ENCODE measurements at regions not wholly inside any gene's neighbourhood (a gene's known extent, or its start where the extent isn't known, plus 50 kb on each side); places are given as distances from the start of the nearest gene placed in this dataset.
"Not testable (repeated sequence)": the region's sequence is repeated elsewhere in the genome, so short reads cannot be mapped to it uniquely, and the experiment has no call there.

GRCh38 chrX:124426288-124427169, 80.2 kb downstream of the SH2D1A start:
- DNase-seq (ENCODE audit: extremely low spot score, insufficient read length, low read depth) = no peak
- FAIRE-seq = no peak

- no peak for FAIRE-seq
- DNase-seq (ENCODE audit: extremely low spot score, insufficient read length, low read depth) = no peak
Observed at GRCh38 chrX:124433186-124433585, 86.8 kb downstream of the SH2D1A start.

- DNase-seq (ENCODE audit: extremely low spot score, insufficient read length, low read depth) (no peak), FAIRE-seq (peak; percentile 46)
Observed at GRCh38 chrX:124435616-124436015, 89.3 kb downstream of the SH2D1A start.

- FAIRE-seq = no peak
Observed at GRCh38 chrX:124440695-124441094, 94.3 kb downstream of the SH2D1A start.

GRCh38 chrX:124441971-124442590, 95.7 kb downstream of the SH2D1A start:
- FAIRE-seq (peak; percentile 15), DNase-seq (ENCODE audit: extremely low spot score, insufficient read length, low read depth) (no peak)

More at GRCh38 chrX:124440695-124441094, 94.3 kb downstream of the SH2D1A start:
- DNase-seq (ENCODE audit: extremely low spot score, insufficient read length, low read depth) = no peak

GRCh38 chrX:124455966-124456365, 109.6 kb downstream of the SH2D1A start:
- DNase-seq (ENCODE audit: extremely low spot score, insufficient read length, low read depth) = no peak

GRCh38 chrX:124459851-124460250, 113.5 kb downstream of the SH2D1A start:
- FAIRE-seq; DNase-seq (ENCODE audit: extremely low spot score, insufficient read length, low read depth): not testable (repeated sequence)

More at GRCh38 chrX:124455966-124456365, 109.6 kb downstream of the SH2D1A start:
- no peak for FAIRE-seq

- FAIRE-seq = no peak
Observed at GRCh38 chrX:124462931-124463330, 116.6 kb downstream of the SH2D1A start.

GRCh38 chrX:124467202-124467601, 120.8 kb downstream of the SH2D1A start:
- no peak for FAIRE-seq

More at GRCh38 chrX:124462931-124463330, 116.6 kb downstream of the SH2D1A start:
- DNase-seq (ENCODE audit: extremely low spot score, insufficient read length, low read depth) = no peak

GRCh38 chrX:124475358-124475757, 129.0 kb downstream of the SH2D1A start:
- DNase-seq (ENCODE audit: extremely low spot score, insufficient read length, low read depth) = no peak
- FAIRE-seq = peak; percentile 63

More at GRCh38 chrX:124467202-124467601, 120.8 kb downstream of the SH2D1A start:
- no peak for DNase-seq (ENCODE audit: extremely low spot score, insufficient read length, low read depth)

GRCh38 chrX:124476562-124476961, 130.2 kb downstream of the SH2D1A start:
- DNase-seq (ENCODE audit: extremely low spot score, insufficient read length, low read depth) (no peak), FAIRE-seq (peak; percentile 90)

- DNase-seq (ENCODE audit: extremely low spot score, insufficient read length, low read depth) = no peak
- FAIRE-seq = no peak
Observed at GRCh38 chrX:124478046-124478445, 131.7 kb downstream of the SH2D1A start.

- DNase-seq (ENCODE audit: extremely low spot score, insufficient read length, low read depth) (no peak), FAIRE-seq (peak; percentile 88)
Observed at GRCh38 chrX:124488412-124489161, 142.2 kb downstream of the SH2D1A start.

- DNase-seq (ENCODE audit: extremely low spot score, insufficient read length, low read depth) (no peak), FAIRE-seq (no peak)
Observed at GRCh38 chrX:124493984-124494383, 147.6 kb downstream of the SH2D1A start.

- no peak for DNase-seq (ENCODE audit: extremely low spot score, insufficient read length, low read depth)
- no peak for FAIRE-seq
Observed at GRCh38 chrX:124497386-124497785, 151.0 kb downstream of the SH2D1A start.

- no peak for DNase-seq (ENCODE audit: extremely low spot score, insufficient read length, low read depth)
- no peak for FAIRE-seq
Observed at GRCh38 chrX:124501586-124501985, 155.2 kb downstream of the SH2D1A start.

- DNase-seq (ENCODE audit: extremely low spot score, insufficient read length, low read depth) (no peak), FAIRE-seq (no peak)
Observed at GRCh38 chrX:124502166-124502565, 155.8 kb downstream of the SH2D1A start.

GRCh38 chrX:124502599-124502998, 156.2 kb downstream of the SH2D1A start:
- no peak for DNase-seq (ENCODE audit: extremely low spot score, insufficient read length, low read depth)
- no peak for FAIRE-seq

GRCh38 chrX:124504111-124504983, 158.0 kb downstream of the SH2D1A start:
- DNase-seq (ENCODE audit: extremely low spot score, insufficient read length, low read depth) = no peak
- peak; percentile 69 for FAIRE-seq
